Body of pancreas (tissue), 4 donors: ENCODE measurements at regions not wholly inside any gene's neighbourhood (a gene's known extent, or its start where the extent isn't known, plus 50 kb on each side); places are given as distances from the start of the nearest gene placed in this dataset.
"Not testable (repeated sequence)": the region's sequence is repeated elsewhere in the genome, so short reads cannot be mapped to it uniquely, and the experiment has no call there.

Experiments used
- ATAC-seq: fragments of 150-250 bp; one replicate; pipeline ENCODE4 v1.9.1; 2016
- DNase-seq, 4 donors: peaks; one replicate each; pipeline ENCODE4 v3.0.0-alpha.2; 2019
- H3K27ac ChIP-seq, 4 donors: fragments of 200-600 bp; sonication (generic); 1 replicate in 3 of 4; 2 replicates in 1 of 4; pipeline versions ENCODE4 v1.5.1 to v1.6.1; 2016 to 2019; ENCODE audit warnings: mild to moderate bottlenecking in 1 of 4, mixed read lengths in 1 of 4, moderate library complexity in 1 of 4
- H3K27me3 ChIP-seq, 2 donors: fragments of 200-600 bp; sonication (generic); one replicate each; pipeline ENCODE4 v1.6.0; 2016; ENCODE audit warnings: mild to moderate bottlenecking in 1 of 2
- H3K36me3 ChIP-seq, 2 donors: fragments of 200-600 bp; sonication (generic); replicated peaks in 1 of 2; 2 replicates each; pipeline ENCODE4 v1.5.1; 2016; ENCODE audit warnings: low read depth in 2 of 2; ENCODE audit not compliant: insufficient read depth in 1 of 2
- H3K4me1 ChIP-seq: fragments of 200-600 bp; sonication (generic); one replicate; pipeline ENCODE4 v1.6.0; 2016
- H3K4me3 ChIP-seq, 2 donors: fragments of 200-600 bp; sonication (generic); 1 replicate in 1 of 2; 2 replicates in 1 of 2; pipeline ENCODE4 v1.5.1; 2016 to 2019
- H3K9me3 ChIP-seq, 3 donors: fragments of 200-600 bp; sonication (generic); 1 replicate in 2 of 3; 2 replicates in 1 of 3; pipeline ENCODE4 v1.5.1; 2016
- POLR2A ChIP-seq, 3 donors: fragments of 450-650 bp; IDR thresholded peaks; one replicate each; pipeline ENCODE4 v1.6.1; 2016; ENCODE audit warnings: antibody characterized with exemption in 3 of 3, mild to moderate bottlenecking in 2 of 3
- WGBS, 2 donors: methylation state at CpG; one replicate each; pipeline ENCODE4 v1.1.5; 2017; 5-methylcytosine and 5-hydroxymethylcytosine counted together
- intact Hi-C: fragments of 100-400 bp; cut with DNase I; formaldehyde crosslinking; loops from one replicate; pipeline ENCODE4 v1.15.1; 2023
- TF ChIP-seq, protein P1 (sequence below), 7 experiments: fragments of 450-650 bp in 4 of 7; fragments of 200-600 bp in 3 of 7; sonication (generic) in 3 of 7; IDR thresholded peaks; one replicate each; pipeline ENCODE4 v1.5.1; 2016 to 2019; ENCODE audit warnings: antibody characterized with exemption in 7 of 7

DNA sequence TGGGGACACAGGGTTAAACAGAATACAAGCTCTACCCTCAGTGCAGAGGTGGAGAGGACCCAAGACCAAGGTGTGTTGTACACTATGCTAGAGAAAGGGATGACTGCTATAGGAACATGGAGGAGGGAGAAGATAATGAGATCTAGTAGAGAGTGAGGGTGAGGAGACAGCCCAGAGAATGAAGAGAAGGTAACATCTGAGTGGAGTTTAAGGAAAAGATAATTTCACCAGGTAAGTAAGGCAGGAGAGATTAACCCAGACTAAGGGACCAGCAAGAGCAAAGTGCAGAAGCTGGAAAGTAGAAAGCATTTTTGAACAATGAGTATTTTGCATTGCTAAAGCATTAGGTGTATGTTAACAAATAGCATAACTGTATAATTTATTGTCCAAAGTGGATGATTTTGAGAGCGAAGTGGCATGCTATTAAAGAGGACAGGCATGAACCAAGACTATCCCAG is 128.8 kb downstream of the RASSF10 start:
- Histone ChIP-seq H3K4me1 (peaks cover 22% of the 10 kb centered on the region), H3K36me3 (no peaks in the 10 kb centered on the region), H3K9me3 (no peaks in the 10 kb centered on the region), H3K4me3 (no peak overlapping the region), H3K27me3 (no peaks in the 10 kb centered on the region), H3K27ac (no peak overlapping the region)
- TF ChIP-seq, protein P1, sequence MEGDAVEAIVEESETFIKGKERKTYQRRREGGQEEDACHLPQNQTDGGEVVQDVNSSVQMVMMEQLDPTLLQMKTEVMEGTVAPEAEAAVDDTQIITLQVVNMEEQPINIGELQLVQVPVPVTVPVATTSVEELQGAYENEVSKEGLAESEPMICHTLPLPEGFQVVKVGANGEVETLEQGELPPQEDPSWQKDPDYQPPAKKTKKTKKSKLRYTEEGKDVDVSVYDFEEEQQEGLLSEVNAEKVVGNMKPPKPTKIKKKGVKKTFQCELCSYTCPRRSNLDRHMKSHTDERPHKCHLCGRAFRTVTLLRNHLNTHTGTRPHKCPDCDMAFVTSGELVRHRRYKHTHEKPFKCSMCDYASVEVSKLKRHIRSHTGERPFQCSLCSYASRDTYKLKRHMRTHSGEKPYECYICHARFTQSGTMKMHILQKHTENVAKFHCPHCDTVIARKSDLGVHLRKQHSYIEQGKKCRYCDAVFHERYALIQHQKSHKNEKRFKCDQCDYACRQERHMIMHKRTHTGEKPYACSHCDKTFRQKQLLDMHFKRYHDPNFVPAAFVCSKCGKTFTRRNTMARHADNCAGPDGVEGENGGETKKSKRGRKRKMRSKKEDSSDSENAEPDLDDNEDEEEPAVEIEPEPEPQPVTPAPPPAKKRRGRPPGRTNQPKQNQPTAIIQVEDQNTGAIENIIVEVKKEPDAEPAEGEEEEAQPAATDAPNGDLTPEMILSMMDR (IDR thresholded peaks at IDR 0.05) = no peak
- TF ChIP-seq POLR2A (IDR thresholded peaks at IDR 0.05) = no peak
- 91 to 95% methylated on average over 1 of the region's 1 CpG for WGBS, 2 donors
- DNase-seq (no peak), ATAC-seq (no peak)
- intact Hi-C loops = no loop called here

DNA sequence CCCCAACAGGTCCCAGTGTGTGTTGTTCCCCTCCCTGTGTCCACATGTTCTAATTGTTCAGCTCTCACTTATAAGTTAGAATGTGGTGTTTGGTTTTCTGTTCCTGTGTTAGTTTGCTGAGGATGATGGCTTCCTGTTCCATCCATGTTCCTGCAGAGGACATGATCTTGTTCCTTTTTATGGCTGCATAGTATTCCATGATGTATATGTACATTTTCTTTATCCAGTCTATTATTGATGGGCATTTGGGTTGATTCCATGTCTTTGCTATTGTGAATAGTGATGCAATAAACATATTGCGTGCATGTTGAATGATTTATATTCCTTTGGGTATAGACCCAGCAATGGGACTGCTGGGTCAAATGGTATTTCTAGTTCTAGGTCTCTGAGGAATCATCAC is 130.0 kb downstream of the RASSF10 start:
- intact Hi-C loops, ATAC-seq: not testable (repeated sequence)

DNA sequence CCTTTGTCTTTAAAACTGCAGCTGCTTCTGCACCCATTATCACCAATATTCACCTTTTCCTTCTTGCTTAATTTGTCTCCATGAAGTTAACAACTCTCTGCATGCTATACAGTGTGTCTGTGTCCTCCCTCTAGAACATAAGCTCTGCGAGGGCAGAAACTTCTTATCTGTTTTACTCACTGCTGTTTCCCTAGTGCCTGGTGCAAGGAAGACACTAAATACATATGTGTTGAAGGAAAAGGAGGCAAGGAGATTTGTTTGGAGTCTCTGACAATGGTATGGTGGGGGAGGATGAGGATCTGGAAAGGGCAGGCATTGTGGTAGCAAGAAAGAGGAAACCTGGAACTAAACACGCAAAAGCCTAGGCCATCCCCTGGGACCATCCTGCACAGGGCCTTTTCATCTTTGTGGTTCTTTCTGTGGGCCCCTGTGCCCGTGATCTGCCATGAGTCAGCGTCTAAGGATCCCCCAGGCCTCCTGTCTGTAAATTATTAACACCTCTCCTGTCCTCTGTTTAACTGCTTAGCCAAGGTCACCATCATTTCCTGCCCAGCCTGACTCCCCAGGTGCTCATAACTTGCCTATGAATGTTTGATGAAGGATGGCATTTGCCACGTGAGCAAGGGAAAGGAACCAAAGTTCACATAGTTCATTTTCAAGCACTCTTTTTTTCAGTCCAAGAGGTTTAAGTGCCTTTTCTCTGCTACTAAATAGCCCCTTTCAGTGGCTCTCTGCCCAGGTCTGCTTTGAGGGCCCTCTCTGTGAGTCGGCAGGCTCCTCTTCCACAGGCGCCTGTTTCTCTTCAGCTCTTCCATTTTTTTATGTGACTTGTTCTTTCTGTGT is 131.1 kb downstream of the RASSF10 start:
- no peak for TF ChIP-seq POLR2A (IDR thresholded peaks at IDR 0.05)
- TF ChIP-seq, protein P1 (IDR thresholded peaks at IDR 0.05) = no peak
- intact Hi-C loops = no loop called here

More for the DNA sequence above, 130.0 kb downstream of the RASSF10 start:
- H3K36me3 ChIP-seq, H3K27me3 ChIP-seq, H3K9me3 ChIP-seq, H3K27ac ChIP-seq, DNase-seq, H3K4me3 ChIP-seq: not testable (repeated sequence)
- H3K4me1 ChIP-seq = peaks cover 22% of the 10 kb centered on the region
- 83 to 96% methylated on average over 1 of the region's 1 CpG for WGBS, 2 donors

DNA sequence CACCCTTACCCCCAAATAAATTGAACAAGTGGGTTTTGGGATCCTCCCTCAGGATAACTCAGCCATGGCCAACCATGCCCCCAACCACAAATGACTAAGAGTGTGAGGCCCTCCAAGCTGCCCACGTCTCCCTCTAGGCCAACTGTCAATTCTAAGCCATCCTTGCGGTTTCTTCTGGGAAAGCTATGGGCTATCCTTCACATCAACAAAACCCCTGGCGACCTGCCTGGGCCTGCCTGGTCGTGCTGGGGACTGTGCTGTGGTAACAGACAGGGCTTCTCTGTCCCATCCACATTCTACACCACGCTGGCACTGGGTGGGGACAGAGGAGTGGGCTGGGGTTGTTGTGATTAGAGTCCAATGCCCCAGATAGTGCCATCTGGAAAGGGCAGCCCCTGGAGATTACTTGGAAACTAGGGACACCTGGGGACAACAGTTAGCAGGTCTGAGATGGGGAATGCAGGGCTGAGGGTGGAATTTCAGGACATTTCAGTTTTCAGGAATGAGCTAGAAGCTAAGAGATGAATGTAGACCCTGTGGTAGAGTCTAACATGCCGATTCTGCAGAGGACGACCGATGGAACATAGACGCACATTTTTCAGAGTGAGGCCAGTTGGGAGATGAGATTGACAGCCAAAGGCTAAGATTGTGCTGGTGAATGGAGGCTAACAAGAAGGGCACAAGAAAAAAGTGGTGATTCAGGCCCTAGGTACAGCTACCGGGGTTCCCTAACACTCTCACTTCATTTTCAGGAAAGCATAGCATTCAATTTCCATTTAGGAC is 131.9 kb downstream of the RASSF10 start:
- intact Hi-C loops = no loop called here
- Histone ChIP-seq H3K9me3 (no peaks in the 10 kb centered on the region), H3K4me1 (peaks cover 22% of the 10 kb centered on the region), H3K4me3 (no peak overlapping the region), H3K27ac (peak overlapping the region; percentile 69 to 80 (median 72)), H3K36me3 (no peaks in the 10 kb centered on the region), H3K27me3 (no peaks in the 10 kb centered on the region)
- DNase-seq = peak in 3 of 4 donors; percentile 23 to 29 (median 28)
- TF ChIP-seq, protein P1 (IDR thresholded peaks at IDR 0.05) = no peak
- TF ChIP-seq POLR2A (IDR thresholded peaks at IDR 0.05) = no peak
- WGBS, 2 donors = 85 to 99% methylated on average over 6 to 10 of the region's 10 CpGs
- no peak for ATAC-seq

More for the DNA sequence above, 131.1 kb downstream of the RASSF10 start:
- peak overlapping the region; percentile 69 to 80 (median 72) for H3K27ac ChIP-seq
- H3K9me3 ChIP-seq = no peaks in the 10 kb centered on the region
- DNase-seq = peak; percentile 72 to 91 (median 88)
- no peak overlapping the region for H3K4me3 ChIP-seq
- H3K4me1 ChIP-seq = peaks cover 22% of the 10 kb centered on the region
- 30 to 33% methylated on average over 7 of the region's 7 CpGs for WGBS, 2 donors
- ATAC-seq = peak; percentile 99
- no peaks in the 10 kb centered on the region for H3K36me3 ChIP-seq
- H3K27me3 ChIP-seq = no peaks in the 10 kb centered on the region
